ENCODE measurements at regions not wholly inside any gene's neighbourhood (a gene's known extent, or its start where the extent isn't known, plus 50 kb on each side); places are given as distances from the start of the nearest gene placed in this dataset.

GRCh38 chr15:70451821-70452653 is 311.3 kb downstream of the UACA start:
- TF ChIP-seq POLR2A (IDR thresholded peaks at IDR 0.05) (no peak), CTCF (IDR thresholded peaks at IDR 0.05) (no peak), POLR2AphosphoS5 (IDR thresholded peaks at IDR 0.05) (no peak)

Measured in prostate gland (tissue), 2 donors.